ENCODE measurements at regions not wholly inside any gene's neighbourhood (a gene's known extent, or its start where the extent isn't known, plus 50 kb on each side); places are given as distances from the start of the nearest gene placed in this dataset.
"Not testable (repeated sequence)": the region's sequence is repeated elsewhere in the genome, so short reads cannot be mapped to it uniquely, and the experiment has no call there.

DNA sequence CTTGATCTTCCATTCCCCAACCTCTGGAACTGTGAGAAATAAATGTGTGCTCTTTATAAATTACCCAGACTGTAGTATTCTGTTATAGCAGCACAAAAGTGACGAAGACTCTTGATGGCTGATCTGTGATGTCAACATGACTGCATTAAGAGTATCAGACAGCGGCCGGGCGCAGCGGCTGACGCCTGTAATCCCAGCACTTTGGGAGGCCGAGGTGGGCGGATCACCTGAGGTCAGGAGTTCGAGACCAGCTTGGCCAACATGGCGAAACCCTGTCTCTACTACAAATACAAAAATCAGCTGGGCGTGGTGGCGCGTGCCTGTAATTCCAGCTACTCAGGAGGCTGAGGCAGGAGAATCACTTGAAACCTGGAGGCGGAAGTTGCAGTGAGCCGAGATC is 56.3 kb upstream of the ARL4C start:
- DNase-seq = not testable (repeated sequence)

DNA sequence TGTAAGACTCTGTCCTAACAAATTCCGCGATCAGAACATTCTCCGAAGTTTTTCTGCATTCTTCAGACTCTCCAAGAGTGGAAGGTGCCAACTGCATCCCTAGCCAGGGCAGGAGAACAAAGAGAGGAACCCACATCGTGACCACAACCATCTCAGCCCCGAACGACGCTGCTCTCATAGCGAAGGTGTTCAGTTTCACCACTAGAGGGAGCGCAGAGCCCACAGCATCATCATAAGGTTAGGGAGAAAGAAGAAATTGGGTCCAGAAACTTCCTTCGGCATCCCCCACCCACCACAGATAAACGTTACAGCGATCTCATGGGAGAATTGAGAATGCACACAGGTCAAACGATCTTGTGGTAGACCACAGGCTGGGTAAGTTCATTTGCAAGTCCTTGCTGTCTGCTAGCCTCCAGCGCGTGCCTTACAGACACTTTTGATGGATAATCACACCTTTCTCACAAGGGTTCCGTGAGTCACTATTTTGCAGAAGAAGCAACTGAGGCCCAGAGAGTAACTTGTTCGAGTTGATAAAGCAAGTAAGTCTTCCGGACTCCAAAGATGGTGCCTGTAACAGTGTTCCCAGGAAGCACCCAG is 53.7 kb upstream of the ARL4C start:
- DNase-seq = peak; percentile 73

DNA sequence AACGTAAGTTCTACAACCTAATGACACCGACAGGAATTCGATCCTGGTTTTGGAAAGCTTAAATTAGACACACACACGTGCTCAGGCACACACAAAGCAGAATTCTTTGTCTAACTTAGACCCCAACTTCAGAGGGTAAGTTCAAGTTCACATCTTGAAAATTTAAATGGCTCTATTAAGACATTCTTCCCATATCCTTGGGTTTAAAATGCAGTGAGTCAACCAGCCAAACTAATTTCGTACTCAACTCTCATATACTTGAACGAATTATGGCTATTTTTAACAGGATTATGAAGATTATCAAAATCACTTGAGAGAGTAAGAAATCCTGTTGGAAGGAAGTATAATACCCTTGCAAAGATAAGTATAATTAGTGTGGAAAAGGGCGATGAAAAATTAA is 53.2 kb upstream of the ARL4C start:
- no peak for DNase-seq

DNA sequence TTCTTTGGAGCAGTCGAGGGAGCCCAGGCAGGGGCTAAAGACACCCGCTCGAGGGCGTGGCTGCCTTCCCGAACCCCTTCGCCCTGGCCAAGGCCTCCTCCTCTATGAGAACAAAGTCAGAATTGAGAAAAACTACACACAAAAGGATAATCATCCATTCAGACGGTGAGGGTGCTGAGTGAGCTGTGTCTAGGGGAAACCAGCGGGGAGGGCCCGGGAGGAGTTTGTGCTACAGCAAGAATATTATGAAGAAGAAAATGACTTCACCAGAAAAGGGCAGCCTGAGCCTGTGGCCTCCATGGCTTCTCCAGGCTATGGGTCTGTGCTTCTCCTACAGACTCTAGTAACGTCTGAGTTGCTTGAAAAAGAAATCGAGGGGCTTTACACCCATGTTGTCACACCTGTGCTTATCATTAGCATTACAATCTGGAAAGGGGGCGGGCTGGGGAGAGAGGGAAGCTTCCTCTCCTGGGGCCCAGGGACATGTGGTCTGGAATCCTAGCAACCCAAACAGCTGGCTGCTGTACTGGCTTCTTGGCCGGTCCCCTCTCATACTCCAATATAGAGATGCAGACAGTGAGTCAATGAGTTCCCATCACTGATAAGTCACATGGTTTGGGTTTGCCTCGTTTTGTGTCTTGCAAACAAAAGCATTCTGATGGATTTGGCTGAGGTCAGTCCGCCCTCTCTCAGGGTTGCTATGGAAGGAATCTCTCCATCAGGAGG is 52.0 kb upstream of the ARL4C start:
- DNase-seq = peak; percentile 73

DNA sequence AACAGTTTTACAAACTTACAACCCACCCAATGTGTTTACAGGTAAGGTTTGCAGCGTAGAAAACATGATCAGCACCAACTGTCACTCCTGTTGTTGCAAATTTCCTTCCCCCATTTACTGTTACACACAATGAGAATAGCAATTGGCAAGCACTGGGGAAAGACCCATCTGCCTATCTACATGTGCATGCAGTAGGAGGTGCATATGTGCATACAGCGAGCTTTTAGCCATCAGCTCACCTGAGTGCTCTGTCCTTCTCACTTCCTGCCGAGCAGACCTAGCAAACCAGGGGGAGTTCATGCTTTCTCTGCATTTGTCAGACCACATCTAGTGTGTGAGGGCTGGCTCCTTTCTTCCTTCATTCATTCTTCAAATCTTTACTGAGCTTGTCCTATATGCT is 49.9 kb upstream of the ARL4C start:
- DNase-seq = no peak

All from NCI-H146 (cell line).